AG04449 (cell line): ENCODE measurements at regions not wholly inside any gene's neighbourhood (a gene's known extent, or its start where the extent isn't known, plus 50 kb on each side); places are given as distances from the start of the nearest gene placed in this dataset.

ENCODE experiments used
- CTCF ChIA-PET: fragments of 350-600 bp; formaldehyde crosslinking; extraction: SDS; loops from one replicate; lab custom pipeline; 2021; ENCODE audit warnings: antibody characterized with exemption; lab: Yijun Ruan, JAX
- POLR2A ChIA-PET: fragments of 400-600, 350-600 bp; formaldehyde crosslinking; extraction: SDS; loops from one replicate; lab custom pipeline; 2020; ENCODE audit warnings: antibody characterized with exemption, inconsistent platforms; lab: Yijun Ruan, JAX
- DNase-seq: peaks from one replicate; pipeline ENCODE4 v3.0.0-alpha.2; 2010; ENCODE audit warnings: low read depth, low spot score
- H3K4me3 ChIP-seq: 2 replicates; pipeline ENCODE4 v1.5.1; 2011; ENCODE audit warnings: low read depth, mild to moderate bottlenecking, control low read depth, low read length
- CTCF ChIP-seq: IDR thresholded peaks from one replicate; pipeline ENCODE4 v1.5.1; 2011; ENCODE audit warnings: mild to moderate bottlenecking, moderate library complexity, low read length, control low read depth, inconsistent platforms; ENCODE audit not compliant: insufficient read depth; ENCODE audit errors: missing control alignments

DNA sequence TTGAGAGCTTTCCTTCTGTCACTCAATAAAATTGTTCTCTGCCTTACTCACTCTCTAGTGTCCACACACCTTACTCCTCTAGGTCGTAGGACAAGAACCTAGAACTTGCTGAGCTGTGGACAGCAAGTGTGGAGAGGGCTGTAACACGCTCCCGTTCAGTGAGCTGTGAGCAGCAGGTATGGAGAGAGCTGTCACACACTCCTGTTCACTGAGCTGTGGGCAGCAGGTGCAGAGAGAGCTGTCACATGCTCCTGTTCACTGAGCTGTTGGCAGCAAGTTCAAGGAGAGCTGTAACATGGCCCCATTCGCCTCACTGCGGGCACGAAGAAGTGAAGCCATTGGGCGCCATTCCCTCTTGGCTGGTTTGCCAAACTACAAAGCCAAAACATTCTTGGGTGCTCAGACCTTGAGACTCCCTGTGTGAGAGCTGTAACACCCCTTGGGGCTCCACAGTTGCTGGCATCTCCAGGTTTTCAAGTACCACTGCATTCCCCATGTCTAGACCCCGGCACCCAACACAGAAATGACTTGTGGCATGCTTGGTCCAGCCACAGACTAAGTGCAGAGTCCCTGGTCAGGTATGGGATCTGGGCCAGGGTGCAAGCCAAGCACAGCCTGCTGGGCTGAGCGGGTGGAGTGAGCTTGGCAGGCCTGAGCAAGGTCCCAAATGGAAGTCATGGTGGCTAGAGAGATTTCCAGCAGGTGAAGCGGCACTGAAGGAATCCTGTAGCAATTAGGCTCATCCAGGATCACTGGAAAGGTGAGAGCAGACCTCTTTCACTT, 608.0 kb upstream of the CDH8 start:
- TF ChIP-seq CTCF = no peak
- no peak for DNase-seq
- H3K4me3 ChIP-seq = no peak overlapping the region
- POLR2A ChIA-PET = no interaction called here
- CTCF ChIA-PET = no interaction called here

- H3K4me3 ChIP-seq = no peak overlapping the region
- ChIA-PET CTCF (no interaction called here), POLR2A (no interaction called here)
- TF ChIP-seq CTCF = no peak
- DNase-seq = no peak
Observed at GRCh38 chr16:62642677-62643076, 606.4 kb upstream of the CDH8 start.

GRCh38 chr16:62639890-62640289, 603.7 kb upstream of the CDH8 start:
- no peak for DNase-seq
- ChIA-PET CTCF (no interaction called here), POLR2A (no interaction called here)
- no peak overlapping the region for H3K4me3 ChIP-seq
- TF ChIP-seq CTCF = no peak

DNA sequence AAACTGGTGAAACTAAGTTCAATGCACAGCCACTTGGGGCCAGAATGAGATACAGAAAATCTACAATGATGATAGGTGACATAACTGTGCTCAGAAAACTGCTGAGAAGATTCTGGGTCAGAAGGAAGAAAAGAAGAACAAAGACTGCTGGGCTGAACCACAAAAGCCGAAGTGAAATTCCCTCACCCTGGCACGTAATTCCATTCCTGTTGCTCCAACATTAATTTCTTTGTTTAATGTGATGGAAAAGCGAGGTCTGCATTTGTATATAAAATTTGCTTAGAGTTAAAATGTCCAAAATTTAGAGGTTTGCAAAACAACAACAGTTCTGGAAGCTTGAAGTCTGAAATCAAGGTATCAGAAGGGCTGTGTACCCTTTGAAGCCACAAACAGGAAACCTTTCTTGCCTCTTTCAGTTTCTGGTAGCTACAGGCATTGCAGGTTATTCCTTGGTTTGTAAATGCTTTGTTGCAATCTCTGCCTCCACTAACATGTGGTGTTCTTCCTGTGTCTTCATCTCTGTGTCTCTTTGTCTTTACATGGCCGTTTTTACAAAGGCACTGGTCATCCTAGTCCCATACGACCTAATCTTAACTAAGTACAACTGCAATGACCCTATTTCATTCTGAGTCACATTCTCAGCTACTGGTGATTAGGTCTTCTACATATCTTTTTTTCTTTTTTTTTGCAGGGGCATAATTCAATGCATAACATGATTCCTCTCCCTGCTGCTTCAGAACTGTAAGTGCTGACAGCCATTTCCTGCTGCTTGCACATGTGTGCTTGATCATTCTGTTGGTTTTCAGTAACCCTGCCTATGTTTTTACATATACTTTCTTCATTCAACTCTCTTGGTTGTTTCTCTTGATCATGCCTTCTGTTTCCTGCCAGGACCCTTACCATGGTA, 603.0 kb upstream of the CDH8 start:
- TF ChIP-seq CTCF = no peak
- H3K4me3 ChIP-seq = no peak overlapping the region
- DNase-seq = no peak
- POLR2A ChIA-PET = no interaction called here
- CTCF ChIA-PET = no interaction called here

- no peak for TF ChIP-seq CTCF
- no peak for DNase-seq
- POLR2A ChIA-PET = no interaction called here
- H3K4me3 ChIP-seq = no peak overlapping the region
- CTCF ChIA-PET = interaction anchor here (0.6 kb wide), 1 partner anchor 11 kb away, joined by 3 read pairs; no protein-coding TSS in a partner anchor
Observed at GRCh38 chr16:62638324-62638911, 602.2 kb upstream of the CDH8 start.

DNA sequence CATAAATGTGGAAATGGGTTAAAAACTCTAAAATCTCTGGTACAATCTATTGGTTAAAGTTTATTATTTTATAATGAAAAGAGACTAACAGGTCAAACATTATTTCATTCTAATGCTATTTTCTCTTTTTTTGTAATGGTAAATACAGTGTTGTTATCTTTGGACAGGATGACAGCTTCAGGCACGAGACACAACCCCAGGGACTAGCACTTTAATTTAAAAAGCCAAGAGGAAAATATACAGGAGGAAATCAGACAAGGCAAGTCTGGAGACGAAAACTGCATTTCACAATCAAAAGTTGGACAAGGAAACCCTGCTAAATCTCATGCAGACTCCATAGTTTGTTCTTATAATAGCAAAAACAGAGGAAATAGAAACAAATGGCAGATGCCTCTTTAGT, 589.1 kb upstream of the CDH8 start:
- ChIA-PET CTCF (no interaction called here), POLR2A (no interaction called here)
- no peak for DNase-seq
- no peak overlapping the region for H3K4me3 ChIP-seq
- no peak for TF ChIP-seq CTCF
